ENCODE measurements at regions not wholly inside any gene's neighbourhood (a gene's known extent, or its start where the extent isn't known, plus 50 kb on each side); places are given as distances from the start of the nearest gene placed in this dataset.

GRCh38 chr7:156027821-156028220, 215.6 kb upstream of the SHH start:
- no peak overlapping the region for H3K27ac ChIP-seq (replicated peaks)
- no peak overlapping the region for H3K4me3 ChIP-seq (replicated peaks; ENCODE audit: insufficient read depth, low read length)
- no peak for TF ChIP-seq GABPA (IDR thresholded peaks at IDR 0.05; ENCODE audit: low read depth)
- no peak for TF ChIP-seq REST (IDR thresholded peaks at IDR 0.05; ENCODE audit: insufficient replicate concordance, low read depth)
- TF ChIP-seq POLR2AphosphoS5 (IDR thresholded peaks at IDR 0.05; ENCODE audit: low read depth): no peak
- no peak for TF ChIP-seq CTCF (IDR thresholded peaks at IDR 0.05; ENCODE audit: insufficient read depth, low read length)
- TF ChIP-seq SPI1 (IDR thresholded peaks at IDR 0.05; ENCODE audit: borderline replicate concordance, low read depth): no peak
- no peak for DNase-seq (ENCODE audit: low read depth in 1 of 2, low spot score in 1 of 2)
- H3K27me3 ChIP-seq (ENCODE audit: insufficient read depth, poor library complexity, severe bottlenecking): no peaks in the 10 kb centered on the region

GRCh38 chr7:156026603-156027002, 214.3 kb upstream of the SHH start:
- Histone ChIP-seq H3K27ac (replicated peaks) (no peak overlapping the region), H3K4me3 (replicated peaks; ENCODE audit: insufficient read depth, low read length) (no peak overlapping the region), H3K27me3 (ENCODE audit: insufficient read depth, poor library complexity, severe bottlenecking) (no peaks in the 10 kb centered on the region)
- DNase-seq (ENCODE audit: low read depth in 1 of 2, low spot score in 1 of 2): no peak
- TF ChIP-seq POLR2AphosphoS5 (IDR thresholded peaks at IDR 0.05; ENCODE audit: low read depth) (no peak), GABPA (IDR thresholded peaks at IDR 0.05; ENCODE audit: low read depth) (no peak), REST (IDR thresholded peaks at IDR 0.05; ENCODE audit: insufficient replicate concordance, low read depth) (no peak), CTCF (IDR thresholded peaks at IDR 0.05; ENCODE audit: insufficient read depth, low read length) (no peak), SPI1 (IDR thresholded peaks at IDR 0.05; ENCODE audit: borderline replicate concordance, low read depth) (no peak)

GRCh38 chr7:156026076-156026600, 213.9 kb upstream of the SHH start:
- no peaks in the 10 kb centered on the region for H3K27me3 ChIP-seq (ENCODE audit: insufficient read depth, poor library complexity, severe bottlenecking)
- TF ChIP-seq SPI1 (IDR thresholded peaks at IDR 0.05; ENCODE audit: borderline replicate concordance, low read depth) (no peak), CTCF (IDR thresholded peaks at IDR 0.05; ENCODE audit: insufficient read depth, low read length) (no peak), GABPA (IDR thresholded peaks at IDR 0.05; ENCODE audit: low read depth) (no peak), REST (IDR thresholded peaks at IDR 0.05; ENCODE audit: insufficient replicate concordance, low read depth) (no peak), POLR2AphosphoS5 (IDR thresholded peaks at IDR 0.05; ENCODE audit: low read depth) (no peak)
- no peak for DNase-seq (ENCODE audit: low read depth in 1 of 2, low spot score in 1 of 2)
- no peak overlapping the region for H3K27ac ChIP-seq (replicated peaks)
- H3K4me3 ChIP-seq (replicated peaks; ENCODE audit: insufficient read depth, low read length): no peak overlapping the region
